Activated CD4-positive, CD25-positive, alpha-beta regulatory T cell treated with anti-CD3 and anti-CD28 coated beads, Interleukin-2, amount 50 U/mL, for 72 hours (primary cell): ENCODE measurements at regions not wholly inside any gene's neighbourhood (a gene's known extent, or its start where the extent isn't known, plus 50 kb on each side); places are given as distances from the start of the nearest gene placed in this dataset.

ENCODE experiments used
- DNase-seq: peaks from one replicate; pipeline ENCODE4 v3.0.0; 2021

GRCh38 chr1:5651964-5652821 lies 340.0 kb downstream of the NPHP4 start:
- no peak for DNase-seq

- no peak for DNase-seq
Observed at GRCh38 chr1:5651473-5651872, 340.8 kb downstream of the NPHP4 start.

- DNase-seq = no peak
Observed at GRCh38 chr1:5651027-5651410, 341.2 kb downstream of the NPHP4 start.

GRCh38 chr1:5650283-5651026 lies 341.8 kb downstream of the NPHP4 start:
- DNase-seq = no peak

- DNase-seq = no peak
Observed at GRCh38 chr1:5649795-5650194, 342.4 kb downstream of the NPHP4 start.

GRCh38 chr1:5649166-5649551 lies 343.1 kb downstream of the NPHP4 start:
- no peak for DNase-seq

- DNase-seq = no peak
Observed at GRCh38 chr1:5648410-5649165, 343.6 kb downstream of the NPHP4 start.

- DNase-seq = no peak
Observed at GRCh38 chr1:5647234-5647633, 345.0 kb downstream of the NPHP4 start.

GRCh38 chr1:5646486-5647149 lies 345.6 kb downstream of the NPHP4 start:
- no peak for DNase-seq

GRCh38 chr1:5645929-5646328 lies 346.3 kb downstream of the NPHP4 start:
- DNase-seq = no peak

- no peak for DNase-seq
Observed at GRCh38 chr1:5645135-5645399, 347.2 kb downstream of the NPHP4 start.

- no peak for DNase-seq
Observed at GRCh38 chr1:5644281-5645134, 347.7 kb downstream of the NPHP4 start.

- no peak for DNase-seq
Observed at GRCh38 chr1:5643360-5644107, 348.7 kb downstream of the NPHP4 start.

GRCh38 chr1:5640845-5641244 lies 351.4 kb downstream of the NPHP4 start:
- DNase-seq = no peak

- DNase-seq = no peak
Observed at GRCh38 chr1:5639106-5639722, 353.0 kb downstream of the NPHP4 start.

GRCh38 chr1:5638582-5638981 lies 353.6 kb downstream of the NPHP4 start:
- no peak for DNase-seq

- DNase-seq = no peak
Observed at GRCh38 chr1:5637171-5637570, 355.1 kb downstream of the NPHP4 start.

- no peak for DNase-seq
Observed at GRCh38 chr1:5634893-5635292, 357.3 kb downstream of the NPHP4 start.

GRCh38 chr1:5632814-5633213 lies 359.4 kb downstream of the NPHP4 start:
- no peak for DNase-seq

- no peak for DNase-seq
Observed at GRCh38 chr1:5632224-5632623, 360.0 kb downstream of the NPHP4 start.

GRCh38 chr1:5628416-5628815 lies 363.8 kb downstream of the NPHP4 start:
- no peak for DNase-seq
